ENCODE measurements at regions not wholly inside any gene's neighbourhood (a gene's known extent, or its start where the extent isn't known, plus 50 kb on each side); places are given as distances from the start of the nearest gene placed in this dataset.

GRCh38 chr7:16323313-16323712 lies 98.0 kb downstream of the CRPPA start:
- no peak for DNase-seq (ENCODE audit: low read depth in 2 of 3, low spot score in 2 of 3)

- DNase-seq (ENCODE audit: low read depth in 2 of 3, low spot score in 2 of 3): no peak
Measured at GRCh38 chr7:16320099-16320660, 101.2 kb downstream of the CRPPA start.

GRCh38 chr7:16318989-16319915 lies 102.1 kb downstream of the CRPPA start:
- no peak for DNase-seq (ENCODE audit: low read depth in 2 of 3, low spot score in 2 of 3)

GRCh38 chr7:16318463-16318862 lies 102.9 kb downstream of the CRPPA start:
- no peak for DNase-seq (ENCODE audit: low read depth in 2 of 3, low spot score in 2 of 3)

- DNase-seq (ENCODE audit: low read depth in 2 of 3, low spot score in 2 of 3): no peak
Measured at GRCh38 chr7:16317406-16317805, 103.9 kb downstream of the CRPPA start.

- DNase-seq (ENCODE audit: low read depth in 2 of 3, low spot score in 2 of 3): no peak
Measured at GRCh38 chr7:16315280-16315679, 106.1 kb downstream of the CRPPA start.

- no peak for DNase-seq (ENCODE audit: low read depth in 2 of 3, low spot score in 2 of 3)
Measured at GRCh38 chr7:16309129-16309528, 112.2 kb downstream of the CRPPA start.

GRCh38 chr7:16301291-16301690 lies 120.0 kb downstream of the CRPPA start:
- DNase-seq (ENCODE audit: low read depth in 2 of 3, low spot score in 2 of 3): no peak

GRCh38 chr7:16300361-16300895 lies 120.9 kb downstream of the CRPPA start:
- peak in 2 of 3 donors; percentile 6 to 72 for DNase-seq (ENCODE audit: low read depth in 2 of 3, low spot score in 2 of 3)

GRCh38 chr7:16299853-16300252 lies 121.5 kb downstream of the CRPPA start:
- no peak for DNase-seq (ENCODE audit: low read depth in 2 of 3, low spot score in 2 of 3)

- no peak for DNase-seq (ENCODE audit: low read depth in 2 of 3, low spot score in 2 of 3)
Measured at GRCh38 chr7:16298221-16298620, 123.1 kb downstream of the CRPPA start.

- no peak for DNase-seq (ENCODE audit: low read depth in 2 of 3, low spot score in 2 of 3)
Measured at GRCh38 chr7:16295558-16295957, 125.8 kb downstream of the CRPPA start.

- DNase-seq (ENCODE audit: low read depth in 2 of 3, low spot score in 2 of 3): no peak
Measured at GRCh38 chr7:16293669-16294425, 127.5 kb downstream of the CRPPA start.

GRCh38 chr7:16284581-16284980 lies 136.8 kb downstream of the CRPPA start:
- no peak for DNase-seq (ENCODE audit: low read depth in 2 of 3, low spot score in 2 of 3)

- no peak for DNase-seq (ENCODE audit: low read depth in 2 of 3, low spot score in 2 of 3)
Measured at GRCh38 chr7:16278167-16278787, 143.1 kb downstream of the CRPPA start.

- no peak for DNase-seq (ENCODE audit: low read depth in 2 of 3, low spot score in 2 of 3)
Measured at GRCh38 chr7:16271990-16272665, 149.2 kb downstream of the CRPPA start.

GRCh38 chr7:16271355-16271915 lies 149.9 kb downstream of the CRPPA start:
- DNase-seq (ENCODE audit: low read depth in 2 of 3, low spot score in 2 of 3): no peak

GRCh38 chr7:16270844-16271243 lies 150.5 kb downstream of the CRPPA start:
- no peak for DNase-seq (ENCODE audit: low read depth in 2 of 3, low spot score in 2 of 3)

GRCh38 chr7:16268821-16269768 lies 152.2 kb downstream of the CRPPA start:
- peak in 2 of 3 donors; percentile 82 to 97 for DNase-seq (ENCODE audit: low read depth in 2 of 3, low spot score in 2 of 3)
